ENCODE measurements at regions not wholly inside any gene's neighbourhood (a gene's known extent, or its start where the extent isn't known, plus 50 kb on each side); places are given as distances from the start of the nearest gene placed in this dataset.

DNA sequence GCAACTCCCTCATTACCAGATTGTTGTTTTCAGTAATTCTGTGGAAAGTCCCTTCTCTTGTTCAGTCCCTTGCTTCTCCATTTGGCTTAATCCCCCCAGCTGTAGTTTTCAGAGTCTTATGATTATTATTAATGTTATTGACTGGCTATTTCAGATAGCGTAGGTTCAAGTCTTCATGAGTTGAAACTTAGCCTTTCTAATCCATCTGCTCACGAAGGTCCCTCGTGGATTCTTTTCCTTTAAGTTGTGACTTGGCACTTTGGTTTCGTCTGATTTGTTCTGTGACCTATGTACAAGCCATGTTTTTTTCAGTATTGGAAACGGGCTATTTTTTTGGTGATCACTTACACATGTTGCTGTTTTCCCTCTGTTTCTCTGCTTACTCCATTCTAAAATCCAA is 260.3 kb downstream of the TMEM167A start:
- ChIA-PET CTCF (no interaction called here), POLR2A (no interaction called here)
- TF ChIP-seq, protein P1, sequence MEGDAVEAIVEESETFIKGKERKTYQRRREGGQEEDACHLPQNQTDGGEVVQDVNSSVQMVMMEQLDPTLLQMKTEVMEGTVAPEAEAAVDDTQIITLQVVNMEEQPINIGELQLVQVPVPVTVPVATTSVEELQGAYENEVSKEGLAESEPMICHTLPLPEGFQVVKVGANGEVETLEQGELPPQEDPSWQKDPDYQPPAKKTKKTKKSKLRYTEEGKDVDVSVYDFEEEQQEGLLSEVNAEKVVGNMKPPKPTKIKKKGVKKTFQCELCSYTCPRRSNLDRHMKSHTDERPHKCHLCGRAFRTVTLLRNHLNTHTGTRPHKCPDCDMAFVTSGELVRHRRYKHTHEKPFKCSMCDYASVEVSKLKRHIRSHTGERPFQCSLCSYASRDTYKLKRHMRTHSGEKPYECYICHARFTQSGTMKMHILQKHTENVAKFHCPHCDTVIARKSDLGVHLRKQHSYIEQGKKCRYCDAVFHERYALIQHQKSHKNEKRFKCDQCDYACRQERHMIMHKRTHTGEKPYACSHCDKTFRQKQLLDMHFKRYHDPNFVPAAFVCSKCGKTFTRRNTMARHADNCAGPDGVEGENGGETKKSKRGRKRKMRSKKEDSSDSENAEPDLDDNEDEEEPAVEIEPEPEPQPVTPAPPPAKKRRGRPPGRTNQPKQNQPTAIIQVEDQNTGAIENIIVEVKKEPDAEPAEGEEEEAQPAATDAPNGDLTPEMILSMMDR (IDR thresholded peaks at IDR 0.05; ENCODE audit: insufficient read depth, low read length, missing control alignments) = no peak
- no peak overlapping the region for H3K4me3 ChIP-seq (ENCODE audit: low read depth, low read length)
- no peak for DNase-seq (ENCODE audit: low read depth, low spot score)

- TF ChIP-seq, protein P1 (IDR thresholded peaks at IDR 0.05; ENCODE audit: insufficient read depth, low read length, missing control alignments) = no peak
- DNase-seq (ENCODE audit: low read depth, low spot score) = no peak
- no peak overlapping the region for H3K4me3 ChIP-seq (ENCODE audit: low read depth, low read length)
- ChIA-PET CTCF (no interaction called here), POLR2A (no interaction called here)
These were observed 261.3 kb downstream of the TMEM167A start for GRCh38 chr5:82815871-82816270.

GRCh38 chr5:82813861-82814260 is 263.3 kb downstream of the TMEM167A start:
- DNase-seq (ENCODE audit: low read depth, low spot score) = no peak
- ChIA-PET POLR2A (no interaction called here), CTCF (no interaction called here)
- no peak overlapping the region for H3K4me3 ChIP-seq (ENCODE audit: low read depth, low read length)
- TF ChIP-seq, protein P1 (IDR thresholded peaks at IDR 0.05; ENCODE audit: insufficient read depth, low read length, missing control alignments) = no peak

GRCh38 chr5:82812575-82812974 is 264.6 kb downstream of the TMEM167A start:
- no peak overlapping the region for H3K4me3 ChIP-seq (ENCODE audit: low read depth, low read length)
- ChIA-PET POLR2A (no interaction called here), CTCF (interaction anchor here (1.4 kb wide), 1 partner anchor 19 kb away, joined by 3 read pairs; no protein-coding TSS in a partner anchor)
- DNase-seq (ENCODE audit: low read depth, low spot score) = no peak
- TF ChIP-seq, protein P1 (IDR thresholded peaks at IDR 0.05; ENCODE audit: insufficient read depth, low read length, missing control alignments) = no peak

GRCh38 chr5:82811490-82811889 is 265.7 kb downstream of the TMEM167A start:
- TF ChIP-seq, protein P1 (IDR thresholded peaks at IDR 0.05; ENCODE audit: insufficient read depth, low read length, missing control alignments) = no peak
- no peak overlapping the region for H3K4me3 ChIP-seq (ENCODE audit: low read depth, low read length)
- CTCF ChIA-PET = interaction anchor here (1.4 kb wide), 1 partner anchor 18 kb away, joined by 3 read pairs; no protein-coding TSS in a partner anchor
- POLR2A ChIA-PET = no interaction called here
- DNase-seq (ENCODE audit: low read depth, low spot score) = no peak

GRCh38 chr5:82809420-82810143 is 267.6 kb downstream of the TMEM167A start:
- no peak for DNase-seq (ENCODE audit: low read depth, low spot score)
- H3K4me3 ChIP-seq (ENCODE audit: low read depth, low read length) = no peak overlapping the region
- ChIA-PET CTCF (no interaction called here), POLR2A (no interaction called here)
- TF ChIP-seq, protein P1 (IDR thresholded peaks at IDR 0.05; ENCODE audit: insufficient read depth, low read length, missing control alignments) = no peak
